ENCODE measurements at regions not wholly inside any gene's neighbourhood (a gene's known extent, or its start where the extent isn't known, plus 50 kb on each side); places are given as distances from the start of the nearest gene placed in this dataset.

- no TSS peak for BruUV-seq (replicated peaks)
- intact Hi-C loops (cut with micrococcal nuclease), result no loop called here
- no peak overlapping the region for H3K4me3 Mint-ChIP-seq (ENCODE audit: unreplicated experiment)
Measured at GRCh38 chr7:119233015-119233414, 1008.5 kb downstream of the ANKRD7 start.

GRCh38 chr7:119252962-119253361 lies 1020.0 kb upstream of the KCND2 start:
- Mint-ChIP-seq H3K9me3 (ENCODE audit: unreplicated experiment) (no peaks in the 10 kb centered on the region), H3K27ac (ENCODE audit: low read depth, unreplicated experiment) (no peak overlapping the region), H3K36me3 (ENCODE audit: insufficient read depth, unreplicated experiment) (no peaks in the 10 kb centered on the region), H3K4me3 (ENCODE audit: unreplicated experiment) (no peak overlapping the region), H3K4me1 (ENCODE audit: insufficient read depth, unreplicated experiment) (no peaks in the 10 kb centered on the region), H3K27me3 (ENCODE audit: insufficient read depth, unreplicated experiment) (peaks cover 62% of the 10 kb centered on the region)
- no peak for TF ChIP-seq CTCF (IDR thresholded peaks at IDR 0.05; ENCODE audit: unreplicated experiment)
- no TSS peak for BruUV-seq (replicated peaks)
- no peak for DNase-seq (ENCODE audit: unreplicated experiment)
- intact Hi-C loops (cut with micrococcal nuclease), result no loop called here
- POLR2A ChIA-PET, result no interaction called here
- CTCF ChIA-PET, result no interaction called here

More at GRCh38 chr7:119233015-119233414, 1008.5 kb downstream of the ANKRD7 start:
- no peak for TF ChIP-seq CTCF (IDR thresholded peaks at IDR 0.05; ENCODE audit: unreplicated experiment)
- Mint-ChIP-seq H3K36me3 (ENCODE audit: insufficient read depth, unreplicated experiment) (no peaks in the 10 kb centered on the region), H3K9me3 (ENCODE audit: unreplicated experiment) (no peaks in the 10 kb centered on the region), H3K27me3 (ENCODE audit: insufficient read depth, unreplicated experiment) (peaks cover 39% of the 10 kb centered on the region), H3K4me1 (ENCODE audit: insufficient read depth, unreplicated experiment) (no peaks in the 10 kb centered on the region), H3K27ac (ENCODE audit: low read depth, unreplicated experiment) (no peak overlapping the region)
- CTCF ChIA-PET, result no interaction called here
- POLR2A ChIA-PET, result no interaction called here
- DNase-seq (ENCODE audit: unreplicated experiment), result no peak

GRCh38 chr7:119254742-119255141 lies 1018.2 kb upstream of the KCND2 start:
- DNase-seq (ENCODE audit: unreplicated experiment), result no peak
- BruUV-seq (replicated peaks), result no TSS peak
- intact Hi-C loops (cut with micrococcal nuclease), result no loop called here
- Mint-ChIP-seq H3K9me3 (ENCODE audit: unreplicated experiment) (no peaks in the 10 kb centered on the region), H3K27me3 (ENCODE audit: insufficient read depth, unreplicated experiment) (peaks cover 68% of the 10 kb centered on the region), H3K27ac (ENCODE audit: low read depth, unreplicated experiment) (no peak overlapping the region), H3K4me3 (ENCODE audit: unreplicated experiment) (no peak overlapping the region), H3K4me1 (ENCODE audit: insufficient read depth, unreplicated experiment) (no peaks in the 10 kb centered on the region), H3K36me3 (ENCODE audit: insufficient read depth, unreplicated experiment) (no peaks in the 10 kb centered on the region)
- no peak for TF ChIP-seq CTCF (IDR thresholded peaks at IDR 0.05; ENCODE audit: unreplicated experiment)
- ChIA-PET POLR2A (no interaction called here), CTCF (no interaction called here)

GRCh38 chr7:119256001-119256400 lies 1017.0 kb upstream of the KCND2 start:
- Mint-ChIP-seq H3K27ac (ENCODE audit: low read depth, unreplicated experiment) (no peak overlapping the region), H3K4me3 (ENCODE audit: unreplicated experiment) (no peak overlapping the region), H3K36me3 (ENCODE audit: insufficient read depth, unreplicated experiment) (no peaks in the 10 kb centered on the region), H3K9me3 (ENCODE audit: unreplicated experiment) (no peaks in the 10 kb centered on the region), H3K4me1 (ENCODE audit: insufficient read depth, unreplicated experiment) (no peaks in the 10 kb centered on the region), H3K27me3 (ENCODE audit: insufficient read depth, unreplicated experiment) (peaks cover 65% of the 10 kb centered on the region)
- no peak for TF ChIP-seq CTCF (IDR thresholded peaks at IDR 0.05; ENCODE audit: unreplicated experiment)
- ChIA-PET CTCF (interaction anchor here (0.7 to 1.2 kb wide), 3 partner anchors 14 to 37 kb away, joined by 3 to 5 read pairs (median 3); no protein-coding TSS in a partner anchor), POLR2A (no interaction called here)
- no TSS peak for BruUV-seq (replicated peaks)
- no peak for DNase-seq (ENCODE audit: unreplicated experiment)
- intact Hi-C loops (cut with micrococcal nuclease), result no loop called here

Data from MCF 10A (cell line).